Stimulated activated CD8-positive, alpha-beta memory T cell treated with anti-CD3 and anti-CD28 coated beads, Interleukin-12 subunit alpha, Interleukin-12 subunit beta, amount 100 ng/mL, for 24 hours (primary cell): ENCODE measurements at regions not wholly inside any gene's neighbourhood (a gene's known extent, or its start where the extent isn't known, plus 50 kb on each side); places are given as distances from the start of the nearest gene placed in this dataset.

Source experiments
- DNase-seq: peaks from one replicate; pipeline ENCODE4 v3.0.0-alpha.2; 2020; ENCODE audit errors: extremely low read depth

GRCh38 chr10:10886861-10887531, 130.7 kb upstream of the CELF2 start:
- DNase-seq = no peak

- no peak for DNase-seq
Observed at GRCh38 chr10:10891124-10892082, 126.3 kb upstream of the CELF2 start.

GRCh38 chr10:10892290-10892875, 125.3 kb upstream of the CELF2 start:
- DNase-seq = no peak

GRCh38 chr10:10897400-10897799, 120.3 kb upstream of the CELF2 start:
- no peak for DNase-seq

GRCh38 chr10:10901906-10902305, 115.8 kb upstream of the CELF2 start:
- DNase-seq = no peak

- no peak for DNase-seq
Observed at GRCh38 chr10:10902951-10903350, 114.7 kb upstream of the CELF2 start.

GRCh38 chr10:10903620-10904019, 114.1 kb upstream of the CELF2 start:
- DNase-seq = no peak

GRCh38 chr10:10910634-10911033, 107.0 kb upstream of the CELF2 start:
- no peak for DNase-seq

GRCh38 chr10:10911035-10911434, 106.6 kb upstream of the CELF2 start:
- DNase-seq = no peak

- no peak for DNase-seq
Observed at GRCh38 chr10:10911471-10911921, 106.2 kb upstream of the CELF2 start.

GRCh38 chr10:10914144-10914543, 103.5 kb upstream of the CELF2 start:
- DNase-seq = no peak

GRCh38 chr10:10915215-10915614, 102.5 kb upstream of the CELF2 start:
- DNase-seq = no peak

GRCh38 chr10:10917031-10917430, 100.6 kb upstream of the CELF2 start:
- no peak for DNase-seq

GRCh38 chr10:10919976-10920375, 97.7 kb upstream of the CELF2 start:
- DNase-seq = no peak

GRCh38 chr10:10921826-10922461, 95.7 kb upstream of the CELF2 start:
- no peak for DNase-seq

- no peak for DNase-seq
Observed at GRCh38 chr10:10923029-10923651, 94.5 kb upstream of the CELF2 start.

GRCh38 chr10:10925667-10926066, 92.0 kb upstream of the CELF2 start:
- DNase-seq = no peak

GRCh38 chr10:10927608-10928007, 90.1 kb upstream of the CELF2 start:
- DNase-seq = no peak

GRCh38 chr10:10930979-10931743, 86.5 kb upstream of the CELF2 start:
- no peak for DNase-seq

- DNase-seq = no peak
Observed at GRCh38 chr10:10935032-10935431, 82.6 kb upstream of the CELF2 start.

GRCh38 chr10:10938676-10939075, 79.0 kb upstream of the CELF2 start:
- no peak for DNase-seq
